WTC11 (cell line): ENCODE measurements at regions not wholly inside any gene's neighbourhood (a gene's known extent, or its start where the extent isn't known, plus 50 kb on each side); places are given as distances from the start of the nearest gene placed in this dataset.
A peak's percentile ranks its signal among the peaks of the same experiment; 100 is the strongest.

ENCODE experiments used
- ATAC-seq: fragments of 200-7000 bp; cut with Tn5 transposase; 2 replicates; pipeline ENCODE4 v1.10.0; 2021; ENCODE audit warnings: mild to moderate bottlenecking, moderate library complexity
- CTCF ChIA-PET: fragments of 300-600 bp; sonication (Branson Sonifier 250); formaldehyde crosslinking; loops from one replicate; lab custom pipeline; 2021; ENCODE audit warnings: antibody characterized with exemption; lab: Charles Lee
- POLR2A ChIA-PET: fragments of 350-600 bp; sonication (Branson Sonifier 250); formaldehyde crosslinking; loops from one replicate; lab custom pipeline; 2021; ENCODE audit warnings: antibody characterized with exemption; lab: Charles Lee
- DNase-seq: peaks from one replicate; pipeline ENCODE4 v3.0.0; 2021; ENCODE audit warnings: low spot score
- H3K27ac Mint-ChIP-seq: 2 replicates; pipeline ENCODE4 v1.8.0; 2021; ENCODE audit warnings: mixed read lengths
- H3K27me3 Mint-ChIP-seq: 2 replicates; pipeline ENCODE4 v1.8.0; 2021; ENCODE audit warnings: low read depth, mild to moderate bottlenecking, moderate library complexity, mixed read lengths
- H3K36me3 Mint-ChIP-seq: 2 replicates; pipeline ENCODE4 v1.8.0; 2021; ENCODE audit warnings: mixed read lengths
- H3K4me1 Mint-ChIP-seq: 2 replicates; pipeline ENCODE4 v1.8.0; 2022; ENCODE audit warnings: mixed read lengths
- H3K4me3 Mint-ChIP-seq: 2 replicates; pipeline ENCODE4 v1.8.0; 2021; ENCODE audit warnings: mild to moderate bottlenecking, moderate library complexity, mixed read lengths
- H3K9me3 Mint-ChIP-seq: 2 replicates; pipeline ENCODE4 v1.8.0; 2021; ENCODE audit warnings: mixed read lengths
- AFF4 ChIP-seq: sonication (generic); formaldehyde crosslinking; IDR thresholded peaks from 2 replicates; pipeline ENCODE4 v1.8.1; 2023; ENCODE audit warnings: mild to moderate bottlenecking, missing genetic modification reagents, borderline replicate concordance
- ARID4B ChIP-seq: sonication (generic); formaldehyde crosslinking; IDR thresholded peaks from 2 replicates; pipeline ENCODE4 v1.8.0; 2023; ENCODE audit warnings: missing genetic modification reagents, mild to moderate bottlenecking, borderline replicate concordance
- FOXJ3 ChIP-seq: sonication (generic); formaldehyde crosslinking; IDR thresholded peaks from 2 replicates; pipeline ENCODE4 v1.9.0; 2021; ENCODE audit warnings: missing genetic modification reagents, mild to moderate bottlenecking, borderline replicate concordance
- FOXK1 ChIP-seq: sonication (generic); formaldehyde crosslinking; IDR thresholded peaks from 2 replicates; pipeline ENCODE4 v1.8.0; 2022; ENCODE audit warnings: mild to moderate bottlenecking, moderate library complexity, missing genetic modification reagents
- GABPB1 ChIP-seq: sonication (generic); formaldehyde crosslinking; IDR thresholded peaks from 2 replicates; pipeline ENCODE4 v1.8.1; 2023; ENCODE audit warnings: mild to moderate bottlenecking, missing genetic modification reagents
- JAZF1 ChIP-seq: fragments of 250-450 bp; sonication (Bioruptor Pico); IDR thresholded peaks from 2 replicates; pipeline ENCODE4 v1.9.0; 2021; ENCODE audit warnings: moderate library complexity, mild to moderate bottlenecking, inconsistent platforms
- NFYB ChIP-seq: sonication (generic); formaldehyde crosslinking; conservative IDR thresholded peaks from 2 replicates; pipeline ENCODE4 v1.8.0; 2022; ENCODE audit warnings: low read depth, missing genetic modification reagents
- NR1H2 ChIP-seq: sonication (generic); formaldehyde crosslinking; IDR thresholded peaks from 2 replicates; pipeline ENCODE4 v1.9.0; 2021; ENCODE audit warnings: mild to moderate bottlenecking, moderate library complexity, missing genetic modification reagents
- SMAD4 ChIP-seq: sonication (generic); formaldehyde crosslinking; IDR thresholded peaks from 2 replicates; pipeline ENCODE4 v1.8.0; 2022; ENCODE audit warnings: mild to moderate bottlenecking, missing genetic modification reagents
- SP1 ChIP-seq: sonication (generic); formaldehyde crosslinking; conservative IDR thresholded peaks from 2 replicates; pipeline ENCODE4 v1.8.1; 2022; ENCODE audit warnings: missing genetic modification reagents
- USF2 ChIP-seq: sonication (generic); formaldehyde crosslinking; IDR thresholded peaks from 2 replicates; pipeline ENCODE4 v1.8.1; 2023; ENCODE audit warnings: mild to moderate bottlenecking, missing genetic modification reagents, moderate library complexity
- ZNF317 ChIP-seq: sonication (generic); formaldehyde crosslinking; IDR thresholded peaks from 2 replicates; pipeline ENCODE4 v1.8.1; 2023; ENCODE audit warnings: low read depth, mild to moderate bottlenecking, moderate library complexity, missing genetic modification reagents, borderline replicate concordance

GRCh38 chr3:182730675-182731042, 62.6 kb upstream of the ATP11B start:
- POLR2A ChIA-PET, result no interaction called here
- peaks cover 3% of the 10 kb centered on the region; the same call in 1 of the 2 replicates for H3K9me3 Mint-ChIP-seq
- DNase-seq, result no peak
- CTCF ChIA-PET, result no interaction called here
- H3K27me3 Mint-ChIP-seq, result no peaks in the 10 kb centered on the region
- TF ChIP-seq FOXJ3 (CRISPR knock-in tag) (no peak), AFF4 (CRISPR knock-in tag) (no peak), GABPB1 (CRISPR knock-in tag) (peak; percentile 48; the same call in 1 of the 2 replicates), NFYB (CRISPR knock-in tag) (no peak)
- TF ChIP-seq, all 79 proteins: peak for 1
- H3K27ac Mint-ChIP-seq, result no peak overlapping the region
- ATAC-seq, result no peak
- no peak overlapping the region for H3K4me3 Mint-ChIP-seq
- H3K36me3 Mint-ChIP-seq, result no peaks in the 10 kb centered on the region
- H3K4me1 Mint-ChIP-seq, result peaks cover 7% of the 10 kb centered on the region

- POLR2A ChIA-PET, result no interaction called here
- no peak overlapping the region for H3K27ac Mint-ChIP-seq
- CTCF ChIA-PET, result interaction anchor here (1.3 kb wide), 1 partner anchor 18 kb away, joined by 5 read pairs; no protein-coding TSS in a partner anchor
Measured at GRCh38 chr3:182731764-182732163, 61.5 kb upstream of the ATP11B start.

More at GRCh38 chr3:182731764-182732163, 61.5 kb upstream of the ATP11B start:
- H3K4me3 Mint-ChIP-seq, result no peak overlapping the region
- H3K36me3 Mint-ChIP-seq, result no peaks in the 10 kb centered on the region
- no peaks in the 10 kb centered on the region; the same call in none of the 2 replicates for H3K4me1 Mint-ChIP-seq
- TF ChIP-seq NR1H2 (no peak), USF2 (CRISPR knock-in tag) (no peak), SP1 (no peak), SMAD4 (CRISPR knock-in tag) (no peak), JAZF1 (CRISPR knock-in tag) (no peak), FOXK1 (CRISPR knock-in tag) (no peak), ARID4B (no peak), ZNF317 (CRISPR knock-in tag) (no peak)
- DNase-seq, result no peak
- no peak for ATAC-seq
- H3K9me3 Mint-ChIP-seq, result peaks cover 3% of the 10 kb centered on the region; the same call in 1 of the 2 replicates
- no peaks in the 10 kb centered on the region for H3K27me3 Mint-ChIP-seq
